HG02970 (cell line): ENCODE measurements at regions not wholly inside any gene's neighbourhood (a gene's known extent, or its start where the extent isn't known, plus 50 kb on each side); places are given as distances from the start of the nearest gene placed in this dataset.

Experiments
- ATAC-seq: cut with Tn5 transposase; IDR thresholded peaks from one replicate; pipeline ENCODE4 v1.9.1; 2021; ENCODE audit warnings: mild to moderate bottlenecking, moderate library complexity, moderate number of reproducible peaks; ENCODE audit not compliant: unreplicated experiment, low FRiP score

- no peak for ATAC-seq
Observed at GRCh38 chr12:124435806-124436345, 131.5 kb downstream of the NCOR2 start.

DNA sequence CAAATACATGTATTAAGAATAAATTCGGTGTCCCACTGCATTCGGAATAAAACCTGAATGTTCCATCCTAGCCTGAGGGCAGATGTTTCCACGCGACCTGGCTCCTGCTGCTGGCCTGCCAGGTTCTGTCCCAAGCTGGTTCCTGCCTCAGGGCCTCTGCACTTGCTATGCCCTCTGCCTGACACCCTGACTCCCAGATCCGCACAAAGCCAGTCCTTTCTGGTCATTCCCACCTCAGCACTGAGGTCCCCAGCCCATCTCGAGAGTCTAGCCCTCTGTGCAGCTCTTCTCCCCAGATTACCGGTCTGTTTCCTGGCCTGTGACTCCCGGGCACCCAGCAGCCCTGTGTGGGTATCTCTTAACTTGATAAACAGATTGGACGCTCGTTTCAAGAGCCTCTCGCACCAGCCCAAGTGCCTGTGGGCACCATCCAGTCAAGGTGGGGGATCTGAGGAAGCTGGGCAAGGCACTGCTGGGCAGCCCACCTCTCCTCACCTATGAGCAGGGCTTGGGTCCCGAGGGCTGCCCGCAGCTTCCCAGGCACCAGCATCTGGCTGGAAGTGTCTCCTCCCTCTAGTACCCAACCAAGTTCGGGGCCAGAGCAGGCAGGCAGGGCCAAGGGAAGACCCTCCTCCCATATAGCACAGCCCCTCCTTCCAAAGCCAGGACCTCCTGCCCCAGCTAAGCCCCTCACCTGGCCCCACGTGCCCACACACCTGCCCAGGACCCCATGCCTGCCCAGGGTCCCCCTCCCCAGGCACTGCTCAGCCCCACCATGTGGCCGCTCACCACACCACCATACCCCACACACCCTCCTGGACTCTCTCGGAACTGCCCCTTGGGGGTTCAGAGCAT lies 132.2 kb downstream of the NCOR2 start:
- no peak for ATAC-seq

- ATAC-seq, result no peak
Observed at GRCh38 chr12:124434354-124434753, 133.1 kb downstream of the NCOR2 start.

GRCh38 chr12:124433879-124434278 lies 133.5 kb downstream of the NCOR2 start:
- no peak for ATAC-seq

GRCh38 chr12:124433147-124433874 lies 134.1 kb downstream of the NCOR2 start:
- no peak for ATAC-seq

GRCh38 chr12:124432376-124432775 lies 135.0 kb downstream of the NCOR2 start:
- ATAC-seq, result no peak

DNA sequence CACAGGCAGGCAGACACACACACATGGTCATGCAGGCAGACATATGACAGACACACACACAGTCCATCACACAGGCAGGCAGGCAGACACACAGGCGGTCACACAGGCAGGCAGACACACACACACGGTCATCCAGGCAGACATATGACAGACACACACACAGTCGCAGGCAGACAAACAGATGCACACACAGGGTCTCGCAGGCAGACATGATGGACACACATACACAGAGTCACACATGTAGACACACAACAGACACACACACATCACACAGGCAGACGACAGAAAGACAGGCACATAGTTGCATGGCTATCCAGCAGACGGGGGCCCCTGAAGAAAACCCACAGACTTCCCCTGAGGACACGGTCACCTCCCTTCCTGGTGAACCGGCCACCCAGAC lies 135.4 kb downstream of the NCOR2 start:
- ATAC-seq, result no peak

DNA sequence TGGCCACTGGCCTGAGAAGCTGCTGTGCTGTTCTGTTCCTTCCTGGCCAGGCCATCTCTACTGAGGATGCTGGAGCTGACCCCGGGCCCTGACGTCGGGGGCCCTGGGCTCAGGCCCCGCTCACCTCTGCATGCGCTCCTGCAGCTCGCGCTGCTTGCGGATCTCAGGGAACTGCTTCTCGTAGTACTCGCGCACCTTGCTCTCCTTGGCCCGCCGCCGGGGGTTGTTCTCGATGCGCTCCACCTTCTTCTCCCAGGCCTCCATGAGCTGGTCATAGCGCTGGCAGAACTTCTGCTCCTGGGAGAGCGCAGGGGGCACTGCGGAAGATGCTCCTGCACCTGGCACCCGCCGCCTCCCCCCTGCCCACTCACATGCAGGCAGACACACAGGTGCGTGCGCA lies 135.6 kb downstream of the RFLNA start:
- no peak for ATAC-seq

GRCh38 chr12:124429535-124429934 lies 134.6 kb downstream of the RFLNA start:
- ATAC-seq, result no peak

DNA sequence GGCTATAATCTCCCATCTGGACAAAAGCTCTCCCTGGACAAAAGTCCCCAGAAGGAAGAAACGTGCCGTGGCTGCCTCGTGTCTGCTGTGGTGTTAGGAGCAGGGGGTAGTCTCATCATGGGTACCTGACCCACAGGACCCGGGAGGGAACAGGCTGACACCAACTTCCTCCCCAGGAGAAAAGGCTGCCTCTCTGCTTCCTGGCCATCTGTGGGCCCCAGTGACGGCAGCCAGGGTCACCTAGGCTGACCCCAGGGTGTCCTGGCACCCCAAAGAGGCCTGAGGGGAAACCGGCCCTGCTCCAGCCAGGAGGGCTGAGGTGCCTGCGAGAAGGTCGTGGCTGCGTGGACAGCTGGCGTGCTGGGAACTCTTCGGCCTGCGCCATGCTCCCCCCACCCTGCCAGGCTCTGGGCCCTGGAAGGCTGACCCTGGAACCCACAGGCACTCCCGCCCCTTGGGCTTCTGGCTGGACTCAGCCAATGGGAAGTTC lies 133.9 kb downstream of the RFLNA start:
- ATAC-seq, result no peak

DNA sequence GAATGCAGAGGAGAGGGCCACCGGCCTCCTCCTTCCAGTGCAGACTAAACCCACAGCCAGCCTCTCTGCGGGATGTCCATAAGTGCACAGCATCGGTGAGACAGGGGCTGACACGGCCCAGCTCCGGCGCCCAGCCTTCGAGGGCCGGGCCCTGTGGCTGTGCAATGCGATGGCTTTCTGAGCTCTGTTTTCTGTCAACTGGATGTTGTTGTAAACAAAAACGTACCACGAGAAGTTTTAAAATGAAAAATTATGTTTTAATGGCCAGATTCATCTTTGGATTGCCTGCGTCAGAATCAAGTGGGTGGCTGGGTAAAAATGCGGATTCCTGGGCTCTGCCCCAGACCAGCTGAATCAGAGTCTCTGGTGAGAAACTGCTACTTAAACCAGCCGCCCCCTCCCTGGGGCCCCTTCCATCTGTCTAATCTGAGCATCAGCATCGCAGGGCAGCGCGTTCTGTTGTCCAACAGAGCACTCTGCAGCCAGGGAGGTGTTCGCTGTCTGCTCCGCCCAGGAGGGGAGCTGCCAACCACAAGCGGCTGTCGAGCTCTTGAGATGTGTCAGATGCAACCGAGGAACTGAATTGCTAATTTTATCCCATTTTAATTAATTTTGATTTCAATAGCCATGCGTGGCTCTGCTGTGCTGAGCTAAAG lies 133.4 kb downstream of the RFLNA start:
- no peak for ATAC-seq

DNA sequence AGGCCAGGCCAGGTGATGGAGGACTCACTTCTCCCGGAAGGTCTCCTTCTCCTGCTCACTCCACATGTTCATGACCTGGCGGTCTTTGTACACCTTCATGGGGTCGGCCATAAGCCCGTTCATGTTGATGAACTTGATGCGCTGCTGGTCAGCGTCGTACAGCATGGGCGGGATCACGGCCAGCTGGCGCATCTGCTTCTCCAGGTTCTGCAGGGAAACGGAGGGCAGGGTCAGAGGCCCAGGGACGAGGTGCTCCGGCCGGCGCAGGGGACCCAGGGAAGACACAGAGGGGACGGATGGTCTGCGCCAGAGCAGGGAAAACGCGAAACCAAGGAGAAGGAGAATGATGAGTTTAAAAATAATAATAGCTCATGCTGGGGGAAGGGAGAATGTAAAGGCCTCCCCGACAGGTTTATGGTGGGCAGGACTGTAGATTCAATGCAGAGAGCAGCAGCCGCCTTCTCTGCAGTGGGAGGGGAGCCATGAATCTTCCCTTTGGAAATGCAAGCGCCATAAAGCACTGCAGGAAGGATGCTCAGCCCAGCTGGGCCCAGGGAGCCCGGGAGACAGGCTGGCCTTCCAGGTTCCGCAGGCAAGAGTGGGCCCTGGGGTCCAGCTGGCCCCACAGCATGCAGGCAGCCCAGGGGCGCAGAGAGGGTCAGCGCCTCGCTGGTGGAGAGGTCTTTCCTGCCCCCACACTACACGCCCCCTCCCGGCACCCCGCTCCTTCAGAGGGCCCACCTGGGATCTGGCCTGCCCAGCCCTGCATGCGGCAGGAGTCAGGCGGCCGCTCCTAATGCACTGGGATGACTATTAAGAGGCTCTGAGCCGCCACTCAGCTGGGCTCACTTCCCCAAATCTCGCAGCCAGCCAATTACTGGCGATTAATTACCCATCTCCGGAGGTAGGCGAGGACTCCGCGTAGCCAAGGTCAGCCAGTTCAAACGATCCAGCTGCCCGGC lies 132.0 kb downstream of the RFLNA start:
- no peak for ATAC-seq

GRCh38 chr12:124425667-124426066 lies 130.8 kb downstream of the RFLNA start:
- ATAC-seq, result no peak

DNA sequence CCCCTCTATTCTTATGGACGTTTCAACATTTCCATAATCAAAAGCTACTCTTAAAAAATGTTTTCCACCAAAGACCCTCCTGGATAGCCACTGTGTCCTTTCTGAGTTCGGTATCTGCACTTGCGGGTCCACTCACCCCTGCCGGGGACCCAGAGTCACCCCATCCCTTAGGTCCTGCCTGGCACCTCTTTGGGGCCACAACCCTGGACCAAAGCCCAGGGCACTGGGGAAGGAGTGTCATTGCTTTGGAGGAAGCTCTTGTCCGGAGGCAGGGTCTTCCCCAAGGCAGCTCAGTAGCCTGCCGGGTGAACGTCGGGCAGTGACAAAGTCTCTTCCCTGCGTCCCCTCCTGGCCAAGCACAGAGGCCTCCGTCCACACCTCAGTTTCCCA lies 129.6 kb downstream of the RFLNA start:
- ATAC-seq, result no peak

GRCh38 chr12:124423761-124424515 lies 129.0 kb downstream of the RFLNA start:
- ATAC-seq, result no peak

GRCh38 chr12:124422570-124423523 lies 128.0 kb downstream of the RFLNA start:
- ATAC-seq, result no peak

- ATAC-seq, result no peak
Observed at GRCh38 chr12:124422142-124422569, 127.3 kb downstream of the RFLNA start.
